ENCODE measurements at regions not wholly inside any gene's neighbourhood (a gene's known extent, or its start where the extent isn't known, plus 50 kb on each side); places are given as distances from the start of the nearest gene placed in this dataset.
A peak's percentile ranks its signal among the peaks of the same experiment; 100 is the strongest.
"Not testable (repeated sequence)": the region's sequence is repeated elsewhere in the genome, so short reads cannot be mapped to it uniquely, and the experiment has no call there.

DNA sequence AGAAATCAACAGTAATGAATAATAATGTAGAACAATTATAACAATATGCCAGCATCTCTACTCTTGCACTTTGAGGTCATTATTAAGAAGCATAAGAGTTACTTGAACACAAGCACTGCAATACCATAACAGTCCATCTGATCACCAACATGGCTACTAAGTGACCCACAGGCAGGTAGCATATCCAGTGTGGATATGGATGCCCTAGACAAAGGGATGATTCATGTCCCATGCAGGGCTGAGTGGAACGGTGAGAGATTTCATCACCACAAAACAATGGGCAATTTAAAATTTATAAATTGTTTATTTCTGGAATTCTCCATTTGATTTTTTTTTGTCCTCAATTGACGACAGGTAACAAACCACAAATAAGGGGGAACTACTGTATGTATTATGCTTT lies 107.7 kb upstream of the TSC22D2 start:
- DNase-seq = no peak

DNA sequence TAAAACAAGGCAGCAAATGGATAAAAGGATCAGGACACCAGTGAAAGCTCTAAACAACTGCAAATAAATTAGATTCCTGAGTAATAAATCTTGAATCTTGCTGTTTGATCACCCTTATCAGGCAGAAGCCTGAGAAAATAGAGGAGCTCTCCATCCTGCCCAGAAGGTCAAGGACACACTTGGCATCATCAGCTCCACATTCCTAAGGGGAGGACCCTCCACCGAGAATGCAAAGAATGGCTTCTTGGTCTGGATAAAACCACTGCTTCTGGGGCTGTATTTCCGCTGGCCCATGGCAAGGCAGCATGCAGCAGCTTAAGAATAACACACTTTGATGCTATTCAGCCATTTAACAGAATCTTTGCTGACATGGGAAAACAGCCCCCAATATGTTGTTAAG lies 108.9 kb upstream of the TSC22D2 start:
- DNase-seq = no peak

DNA sequence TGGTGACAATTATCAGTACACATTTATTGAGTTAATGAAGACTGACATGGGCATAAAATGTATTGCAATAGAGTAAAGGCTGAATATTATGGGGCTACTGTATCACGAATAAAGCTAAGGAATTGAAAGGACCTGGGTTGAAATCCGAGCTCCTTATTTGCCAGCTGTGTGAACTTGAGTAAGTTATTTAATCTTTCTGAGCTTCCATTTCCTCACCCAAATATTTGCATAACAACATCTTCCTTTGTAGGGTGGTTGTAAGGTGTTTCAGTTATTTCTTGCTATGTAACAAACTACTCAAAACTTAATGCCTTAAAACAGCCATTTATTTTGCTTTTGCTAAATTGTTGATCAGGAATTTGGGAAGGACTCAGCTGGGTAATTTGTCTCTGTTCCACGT lies 111.1 kb upstream of the TSC22D2 start:
- DNase-seq = no peak

DNA sequence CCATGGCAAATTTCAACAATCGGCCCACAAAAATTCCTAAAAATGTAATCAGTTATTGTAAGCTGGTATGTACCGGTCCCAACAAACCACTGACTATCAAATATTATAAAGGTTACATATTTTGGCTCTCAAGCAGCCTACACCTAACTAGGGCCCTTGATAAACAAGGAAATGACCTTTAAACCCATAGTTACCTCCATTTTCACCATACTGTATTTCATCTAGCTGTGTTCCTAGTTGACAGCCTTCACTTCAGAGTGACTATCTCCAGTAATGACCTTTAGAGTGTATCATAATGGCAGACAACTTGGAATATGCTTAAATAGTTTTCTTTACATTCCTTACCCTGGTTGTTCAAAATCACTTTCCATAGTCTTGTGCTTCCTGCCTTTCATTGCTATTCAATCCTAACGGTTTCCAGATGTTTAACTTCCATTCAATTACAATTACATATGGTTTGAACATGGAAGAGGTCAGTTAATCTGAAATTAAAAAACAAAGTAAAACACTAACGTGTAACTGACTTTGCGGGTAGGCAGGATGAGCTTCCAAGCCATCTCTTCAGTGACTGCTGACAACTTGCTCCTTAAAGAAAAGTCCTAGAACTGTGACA lies 111.9 kb upstream of the TSC22D2 start:
- no peak for DNase-seq

DNA sequence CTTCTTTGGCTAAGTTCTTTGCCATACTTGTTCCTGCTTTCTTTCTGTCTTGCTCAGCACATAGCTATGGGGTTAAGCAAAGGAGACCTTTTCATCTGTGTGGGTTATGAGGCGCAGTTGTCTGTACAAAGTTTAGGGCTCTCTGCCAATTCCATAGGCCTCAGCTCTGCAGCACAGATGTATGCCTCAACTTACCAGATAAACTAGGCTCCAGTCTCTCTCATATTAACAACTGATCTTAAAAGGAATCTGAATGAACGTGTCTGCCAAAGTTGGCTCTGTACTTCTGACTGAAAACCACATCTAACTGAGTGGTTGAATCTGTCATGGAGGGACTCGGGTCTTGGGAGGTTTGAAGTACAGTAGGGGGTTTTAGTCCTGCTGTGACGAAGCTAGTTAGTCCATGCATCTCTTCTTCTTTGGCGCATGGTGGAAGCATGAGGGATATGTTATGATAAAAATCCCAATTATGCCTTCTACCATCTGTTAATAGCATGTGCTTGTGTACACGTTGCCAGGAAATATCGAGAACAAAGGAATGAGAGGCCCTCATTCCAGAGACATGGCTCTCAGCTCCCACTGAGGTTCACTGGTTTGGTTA lies 114.6 kb upstream of the TSC22D2 start:
- DNase-seq = peak; percentile 59

DNA sequence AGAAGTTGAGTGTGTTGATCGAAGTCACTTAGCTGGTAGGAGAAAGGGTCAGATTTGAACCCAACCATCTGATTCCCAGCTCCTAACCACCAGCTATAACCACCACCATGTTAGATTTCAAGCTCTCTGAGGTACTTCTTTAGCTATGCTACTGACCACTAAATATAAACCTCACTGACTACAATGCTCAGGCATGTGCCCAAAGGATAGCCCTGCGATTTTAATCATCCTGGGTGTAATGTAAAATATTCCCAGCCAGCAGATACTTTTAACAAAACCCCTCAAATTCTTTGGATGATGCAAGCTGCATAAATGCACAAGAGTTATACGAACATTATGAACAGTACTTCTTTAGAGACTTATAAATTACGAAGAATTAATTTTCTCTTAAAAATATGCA lies 115.2 kb upstream of the TSC22D2 start:
- DNase-seq = no peak

DNA sequence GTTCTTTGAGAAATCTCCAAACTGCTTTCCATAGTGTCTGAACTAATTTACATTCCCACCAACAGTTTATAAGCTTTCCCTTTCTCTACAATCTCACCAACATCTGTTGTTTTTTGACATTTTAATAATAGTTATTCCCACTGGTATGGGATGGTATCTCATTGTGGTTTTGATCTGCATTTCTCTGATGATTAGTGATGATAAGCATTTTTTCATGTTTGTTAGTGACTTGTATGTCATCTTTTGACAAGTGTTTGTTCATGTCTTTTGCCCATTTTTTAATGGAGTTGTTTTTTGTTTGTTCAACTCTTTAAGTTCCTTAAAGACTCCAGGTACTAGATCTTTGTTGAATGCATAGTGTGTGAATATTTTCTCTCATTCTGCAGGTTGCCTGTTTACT lies 116.6 kb upstream of the TSC22D2 start:
- DNase-seq = no peak

DNA sequence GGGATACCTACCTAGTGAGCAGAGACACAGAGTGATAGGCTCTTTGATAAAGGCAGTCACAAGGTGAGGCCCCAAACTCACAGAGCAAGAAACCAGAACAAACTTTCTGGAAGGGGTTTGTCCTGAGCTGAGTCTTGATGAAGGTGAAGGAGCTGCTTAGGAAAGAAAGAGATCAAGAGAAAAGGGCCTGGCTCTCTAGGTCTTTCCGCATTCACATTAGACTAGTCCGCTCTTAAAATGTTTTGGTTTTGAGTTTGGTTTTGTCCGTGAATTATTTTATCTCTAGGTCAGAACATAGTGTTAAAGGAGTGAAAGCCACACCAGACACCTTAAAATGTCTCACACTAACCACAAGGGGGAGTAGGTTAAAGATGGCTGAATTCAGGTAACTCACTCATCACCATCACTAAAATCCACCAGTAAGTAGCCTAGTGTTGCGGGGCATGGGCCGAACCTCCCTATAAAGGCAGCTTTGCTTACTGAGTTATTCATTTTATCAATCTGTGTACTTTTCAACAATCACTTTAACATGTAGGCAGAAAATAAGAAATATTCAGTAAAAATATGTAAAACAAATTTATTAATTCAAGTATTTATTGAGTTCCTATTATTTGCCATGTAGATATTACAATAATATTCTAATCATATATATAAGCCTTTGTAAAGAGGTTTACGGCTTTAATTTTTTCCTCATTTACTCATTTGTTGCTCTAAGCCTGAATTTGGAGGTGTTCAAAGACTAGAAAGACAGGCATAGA lies 121.5 kb upstream of the TSC22D2 start:
- no peak for DNase-seq

DNA sequence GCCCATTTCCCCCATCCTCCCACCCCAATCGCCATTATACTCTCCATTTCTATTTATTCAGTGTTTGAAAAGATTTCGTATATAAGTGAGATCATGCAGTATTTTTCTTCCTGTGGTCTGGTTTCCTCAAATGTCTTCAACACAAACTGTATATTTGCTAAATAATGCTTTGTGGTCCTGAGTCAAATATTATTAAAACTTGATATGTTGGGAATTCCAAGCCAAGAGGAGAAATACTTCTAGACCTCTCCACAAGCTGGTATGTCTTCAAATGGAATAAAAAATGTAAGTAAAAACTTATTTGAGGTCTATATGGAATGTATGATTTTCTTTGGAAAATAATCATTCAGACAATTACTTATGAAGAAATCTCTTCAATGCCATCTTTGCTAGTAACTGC lies 122.5 kb upstream of the TSC22D2 start:
- DNase-seq = no peak

DNA sequence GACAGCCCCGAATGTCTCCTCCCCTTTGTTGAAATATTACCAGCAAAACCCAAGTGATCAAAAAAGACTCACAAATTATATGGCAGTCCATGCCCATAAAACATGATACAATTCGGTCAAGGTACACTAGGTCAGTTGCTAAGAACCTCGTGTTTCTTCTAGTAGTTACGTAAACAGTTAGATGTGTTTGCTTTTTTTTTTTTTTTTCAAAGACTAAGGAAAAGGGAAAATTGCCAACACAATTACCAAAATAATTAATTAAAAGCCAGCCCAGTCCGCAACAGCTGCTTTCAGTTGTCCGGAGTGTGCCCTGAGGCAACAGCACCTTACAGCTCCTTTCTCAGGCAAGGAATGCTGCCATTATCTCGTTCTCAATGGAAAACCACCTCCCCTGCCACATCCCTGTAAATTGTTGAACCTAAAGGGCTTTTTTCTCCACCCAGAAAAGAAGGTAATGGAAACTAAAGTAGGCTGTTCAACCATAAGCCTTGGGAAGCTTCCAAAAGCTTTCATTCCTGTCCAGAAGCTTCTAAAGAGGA lies 129.2 kb upstream of the TSC22D2 start:
- no peak for DNase-seq

DNA sequence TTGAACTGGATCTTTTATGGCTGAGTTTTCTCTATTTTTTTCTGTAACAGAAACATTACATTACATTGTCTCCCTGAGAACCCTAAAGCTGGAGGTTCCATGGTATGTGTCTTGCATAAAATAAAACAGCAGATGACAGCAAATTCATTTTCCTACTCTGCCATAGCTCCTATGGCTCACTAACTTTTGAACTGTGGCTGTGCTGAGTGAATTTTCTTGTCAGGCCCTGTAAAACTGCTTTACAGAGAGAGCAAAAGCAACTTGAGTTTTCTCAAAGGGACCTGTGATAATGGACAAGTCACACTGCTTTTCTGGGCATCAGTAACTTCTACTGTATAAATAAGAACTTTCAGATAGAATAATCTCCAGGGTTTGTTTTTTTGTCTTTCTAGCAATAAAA lies 129.9 kb upstream of the TSC22D2 start:
- DNase-seq = no peak

DNA sequence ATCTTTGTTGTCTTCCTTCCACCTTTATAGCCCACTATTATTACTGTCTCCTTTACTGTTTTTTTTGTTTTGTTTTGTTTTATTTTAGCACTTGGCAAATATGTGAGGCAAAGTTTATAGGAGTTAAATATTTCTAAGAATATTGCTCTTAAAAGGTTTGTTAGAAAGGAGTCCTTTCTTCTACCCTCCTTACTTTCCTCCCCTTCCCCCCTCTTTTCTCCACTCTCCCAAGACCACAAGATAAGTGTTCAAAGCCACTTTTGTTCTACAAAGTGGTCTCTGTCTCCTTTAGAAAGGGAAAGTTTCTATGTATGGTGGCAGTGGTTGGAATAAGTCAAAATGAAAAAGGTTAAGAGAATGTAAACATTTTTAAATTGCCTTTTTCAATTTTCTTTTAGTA lies 130.7 kb upstream of the TSC22D2 start:
- no peak for DNase-seq

DNA sequence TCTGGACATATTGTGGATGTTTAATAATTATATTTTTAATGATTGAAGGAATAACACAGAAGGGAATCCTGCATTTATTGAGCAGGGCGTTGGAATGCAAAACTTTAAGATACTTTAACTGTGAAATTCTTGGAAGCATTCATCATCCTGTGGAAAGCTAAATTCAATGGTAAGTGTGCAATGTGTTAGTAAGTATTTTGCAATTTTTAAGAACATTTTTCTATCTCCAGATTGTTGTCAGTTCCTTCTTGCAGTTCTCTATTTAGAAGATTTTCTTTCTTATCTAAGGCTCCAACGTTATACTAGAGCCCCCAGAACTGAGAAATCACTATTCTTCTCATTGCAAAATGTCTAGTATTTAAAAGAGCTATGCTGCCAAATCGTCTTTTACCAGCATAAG lies 132.2 kb upstream of the TSC22D2 start:
- DNase-seq = no peak

DNA sequence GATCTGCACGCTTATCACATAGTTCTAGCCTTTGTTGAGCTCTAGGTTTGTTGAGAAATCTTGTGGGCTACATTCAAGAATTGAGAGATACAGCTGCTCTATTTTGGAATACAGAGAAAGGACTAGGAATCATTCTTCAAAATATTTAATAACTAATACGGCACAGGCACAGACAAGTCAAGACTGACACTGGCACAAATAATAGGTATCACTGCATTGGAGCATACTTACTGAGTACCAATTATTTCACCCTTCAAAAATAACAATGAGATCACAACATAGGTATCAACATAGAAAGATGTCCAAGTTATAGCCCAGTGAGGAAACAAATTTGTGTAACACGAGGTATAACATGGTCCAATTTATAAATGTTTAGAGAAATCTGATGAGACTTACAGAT lies 133.7 kb upstream of the TSC22D2 start:
- no peak for DNase-seq

DNA sequence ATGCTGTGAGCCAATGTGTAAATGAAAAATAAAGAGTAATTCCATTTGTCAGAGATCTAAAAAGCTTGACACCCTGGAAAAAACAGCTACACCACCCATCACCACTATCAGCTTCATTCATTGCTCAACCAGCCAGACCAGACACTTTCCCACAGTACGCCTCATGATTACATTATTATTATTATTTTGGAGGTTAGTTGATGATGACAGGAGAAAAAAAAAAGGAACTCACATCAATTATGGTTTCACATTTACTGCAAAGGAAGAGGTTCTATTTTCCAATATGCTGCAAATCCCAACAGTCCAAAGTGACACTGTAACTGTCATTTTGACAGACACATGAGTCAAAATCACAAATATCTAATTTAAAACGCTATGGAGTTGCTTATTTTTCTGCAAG lies 134.7 kb upstream of the TSC22D2 start:
- no peak for DNase-seq

DNA sequence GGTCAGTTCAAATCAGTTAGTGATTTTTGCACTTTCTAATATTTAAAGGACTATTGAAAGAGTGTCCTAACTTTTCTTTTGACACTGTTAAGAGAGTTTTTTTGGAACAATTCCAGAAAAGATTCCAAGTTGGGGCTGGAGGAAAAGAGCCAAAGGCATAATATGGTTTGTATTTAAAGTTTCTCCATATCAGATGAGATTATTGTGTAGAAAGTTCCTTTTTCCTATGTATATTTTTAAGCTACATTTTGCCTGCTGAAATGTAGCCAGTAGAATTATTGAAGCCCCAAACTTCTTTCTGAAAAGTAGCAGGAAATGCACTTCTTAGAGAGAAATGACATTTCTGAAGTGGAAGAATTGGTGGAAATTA lies 136.5 kb upstream of the TSC22D2 start:
- no peak for DNase-seq

DNA sequence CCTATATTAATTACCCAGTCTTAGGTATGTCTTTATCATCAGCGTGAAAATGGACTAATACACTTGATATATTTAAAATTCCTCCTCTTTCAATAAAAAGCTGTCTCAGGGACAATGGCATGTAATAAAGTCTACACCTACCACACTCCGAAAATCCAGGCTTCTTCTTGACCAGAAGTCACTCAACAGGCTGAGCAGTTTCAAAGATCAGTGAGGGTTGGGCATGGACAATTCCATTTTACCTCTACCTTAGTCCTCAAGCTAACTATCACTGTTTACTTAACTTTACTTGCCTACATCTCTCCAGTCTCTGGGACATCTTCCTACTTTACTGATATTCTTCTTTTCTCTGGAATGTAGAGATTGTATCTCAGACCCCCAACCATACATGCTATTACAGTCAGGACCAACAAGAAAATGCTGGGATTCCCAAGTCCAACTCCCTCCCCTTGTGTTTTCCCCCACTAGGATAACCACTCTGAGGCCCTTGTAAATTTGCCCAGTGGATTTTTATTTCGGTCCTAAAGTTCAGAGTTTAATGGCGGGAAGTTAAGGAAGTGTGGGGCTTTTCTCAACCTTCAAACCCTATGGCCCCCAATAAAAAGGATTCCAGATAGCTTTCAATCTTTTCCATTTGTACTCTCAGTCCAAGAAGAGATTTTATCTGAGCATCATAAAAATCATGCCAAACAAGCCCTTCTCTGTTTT lies 137.1 kb upstream of the TSC22D2 start:
- DNase-seq = no peak

DNA sequence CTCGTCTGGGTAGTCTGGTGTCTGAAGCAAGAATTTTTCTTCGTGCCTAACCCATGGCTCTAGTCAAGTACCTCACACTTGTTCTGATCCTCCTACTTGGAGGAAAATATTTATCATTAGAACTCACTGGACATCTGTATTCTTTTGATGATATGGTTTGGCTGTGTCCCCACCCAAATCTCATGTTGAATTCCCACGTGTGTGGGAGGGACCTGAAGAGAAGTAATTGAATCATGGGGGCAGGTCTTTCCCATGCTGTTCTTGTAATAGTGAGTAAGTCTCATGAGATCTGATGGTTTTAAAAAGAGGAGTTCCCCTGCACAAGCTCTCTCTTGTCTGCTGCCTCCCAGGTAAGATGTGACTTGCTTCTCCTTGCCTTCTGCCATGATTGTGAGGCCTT lies 137.7 kb upstream of the TSC22D2 start:
- DNase-seq = not testable (repeated sequence)

DNA sequence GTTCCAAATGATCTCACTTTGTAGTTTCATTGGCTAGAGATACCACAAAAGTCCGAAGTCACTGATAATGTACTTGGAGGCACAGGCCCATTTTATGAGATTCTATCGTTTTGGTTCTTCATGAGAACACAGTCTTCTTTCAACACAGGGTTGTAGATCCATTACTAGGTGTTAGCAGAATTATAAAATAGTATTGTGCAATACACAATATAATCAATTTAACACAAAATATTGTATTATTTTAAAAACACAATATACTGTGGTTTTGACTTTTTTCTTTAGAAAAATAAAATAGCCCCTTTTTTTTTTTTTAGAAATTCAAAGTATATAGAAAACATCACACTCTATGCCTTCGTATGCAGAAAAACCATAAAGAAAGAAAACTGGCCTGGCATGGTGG lies 138.6 kb upstream of the TSC22D2 start:
- DNase-seq = no peak

DNA sequence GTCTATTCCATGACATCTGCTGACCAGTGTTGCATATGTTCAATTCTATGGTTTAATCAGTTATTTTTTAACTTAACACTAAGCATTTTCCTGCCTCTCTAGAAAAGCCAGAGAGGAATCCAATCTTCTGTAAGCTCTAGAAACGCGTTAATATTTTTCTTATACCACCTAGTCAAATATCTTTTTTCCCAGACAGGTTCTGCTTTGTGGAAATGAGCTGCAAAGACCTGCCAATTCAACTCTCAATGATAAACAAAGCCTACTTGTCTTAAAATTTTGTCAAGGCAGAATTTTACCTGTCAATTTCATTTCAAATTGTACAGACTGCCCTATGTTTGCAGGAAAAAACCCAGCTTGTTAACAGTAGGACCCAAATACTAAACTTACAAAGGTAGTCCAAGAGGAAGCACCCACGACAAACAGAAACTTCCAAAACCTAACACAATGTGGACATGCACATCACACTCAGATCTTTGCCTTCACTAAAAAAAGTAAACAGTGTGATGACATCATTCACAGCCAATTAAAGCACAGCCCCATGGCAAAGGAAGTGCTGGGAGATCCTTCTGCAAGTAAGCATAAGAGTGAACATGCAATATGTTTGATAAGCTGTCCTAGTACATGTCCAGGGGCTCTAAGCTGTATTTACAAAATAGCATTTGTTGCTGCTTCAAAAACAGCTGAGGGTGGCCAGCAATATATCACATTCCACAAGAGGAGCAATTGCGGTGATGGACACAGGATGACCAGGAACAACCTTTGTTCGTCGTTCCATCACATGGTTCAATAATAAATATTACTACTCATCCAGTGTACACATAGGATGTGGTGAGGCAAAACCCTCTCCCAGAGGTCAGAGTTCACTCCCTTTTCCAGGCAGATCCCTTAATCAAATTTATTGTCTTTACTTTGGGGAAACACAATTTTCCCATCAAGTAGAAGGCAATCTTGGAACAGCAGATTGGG lies 139.4 kb upstream of the TSC22D2 start:
- no peak for DNase-seq

DNA sequence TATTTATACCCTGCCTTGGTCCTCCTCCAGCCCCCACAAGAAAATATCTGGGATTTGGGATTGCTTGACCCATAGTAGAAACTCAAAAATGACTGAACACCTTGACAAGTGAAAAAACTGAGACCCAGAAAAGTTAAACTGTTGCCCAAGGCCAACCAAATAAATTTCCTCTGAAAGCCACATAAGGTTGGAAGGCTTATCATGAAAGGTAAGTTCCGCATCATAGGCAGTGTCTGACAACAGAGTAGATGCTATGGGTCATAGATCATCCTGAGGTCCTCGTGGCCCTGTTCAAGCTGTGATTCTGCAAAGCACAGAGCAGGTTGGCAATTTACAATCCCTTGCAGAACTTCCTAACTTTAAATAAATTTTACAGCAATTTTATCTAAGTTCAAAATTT lies 140.8 kb upstream of the TSC22D2 start:
- no peak for DNase-seq

DNA sequence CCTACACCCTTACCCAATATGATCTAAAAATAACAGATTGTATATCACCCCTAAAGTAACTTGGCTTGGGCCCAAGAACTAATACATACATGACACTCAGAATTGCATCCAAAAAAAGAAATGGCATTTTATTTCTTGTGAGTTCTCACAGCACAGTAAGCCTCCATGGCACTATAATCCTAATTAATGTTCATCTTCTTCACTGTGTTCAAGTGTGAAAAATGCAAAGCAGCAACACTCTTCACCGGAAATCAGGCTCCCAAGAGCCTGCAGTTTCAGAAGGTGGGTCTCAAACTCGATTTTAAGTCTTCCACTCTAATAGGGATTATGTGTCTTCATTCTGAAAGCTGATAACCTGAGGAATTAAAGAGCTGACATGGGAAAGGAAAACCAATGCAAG lies 142.8 kb upstream of the TSC22D2 start:
- DNase-seq = no peak
